ENCODE measurements at regions not wholly inside any gene's neighbourhood (a gene's known extent, or its start where the extent isn't known, plus 50 kb on each side); places are given as distances from the start of the nearest gene placed in this dataset.
A peak's percentile ranks its signal among the peaks of the same experiment; 100 is the strongest.
"Not testable (repeated sequence)": the region's sequence is repeated elsewhere in the genome, so short reads cannot be mapped to it uniquely, and the experiment has no call there.

GRCh38 chr4:83197555-83198235 lies 83.2 kb upstream of the PLAC8 start:
- intact Hi-C loops (cut with DNase I): no loop called here
- no peaks in the 10 kb centered on the region for H3K9me3 ChIP-seq (ENCODE audit: control insufficient read depth, low read length)
- H3K36me3 ChIP-seq (ENCODE audit: control insufficient read depth in 1 of 2, insufficient read depth in 2 of 2, low read length in 1 of 2): no peaks in the 10 kb centered on the region
- WGBS, 2 donors: 59 to 63% methylated on average over 10 of the region's 10 CpGs
- no peaks in the 10 kb centered on the region for H3K27me3 ChIP-seq (ENCODE audit: control insufficient read depth in 1 of 2, insufficient read depth in 2 of 2, low read length in 1 of 2)
- ATAC-seq (ENCODE audit: low FRiP score): peak; percentile 82
- peak in 1 of 2 donors; percentile 65 for DNase-seq
- no peaks in the 10 kb centered on the region for H3K4me1 ChIP-seq (ENCODE audit: control insufficient read depth in 1 of 2, insufficient read depth in 2 of 2, low read length in 2 of 2)
- H3K27ac ChIP-seq (ENCODE audit: low read depth in 1 of 2, low read length in 2 of 2): no peak overlapping the region
- H3K4me3 ChIP-seq (ENCODE audit: low read length in 2 of 2): no peak overlapping the region

- intact Hi-C loops (cut with DNase I): no loop called here
- H3K27me3 ChIP-seq (ENCODE audit: control insufficient read depth in 1 of 2, insufficient read depth in 2 of 2, low read length in 1 of 2): no peaks in the 10 kb centered on the region
- ATAC-seq (ENCODE audit: low FRiP score): no peak
- no peak overlapping the region for H3K4me3 ChIP-seq (ENCODE audit: low read length in 2 of 2)
- H3K27ac ChIP-seq (ENCODE audit: low read depth in 1 of 2, low read length in 2 of 2): no peak overlapping the region
- no peaks in the 10 kb centered on the region for H3K4me1 ChIP-seq (ENCODE audit: control insufficient read depth in 1 of 2, insufficient read depth in 2 of 2, low read length in 2 of 2)
- 61 to 82% methylated on average over 2 of the region's 2 CpGs for WGBS, 2 donors
- no peaks in the 10 kb centered on the region for H3K9me3 ChIP-seq (ENCODE audit: control insufficient read depth, low read length)
- H3K36me3 ChIP-seq (ENCODE audit: control insufficient read depth in 1 of 2, insufficient read depth in 2 of 2, low read length in 1 of 2): no peaks in the 10 kb centered on the region
- no peak for DNase-seq
These were observed 82.4 kb upstream of the PLAC8 start for GRCh38 chr4:83196921-83197320.

GRCh38 chr4:83195269-83195668 lies 80.7 kb upstream of the PLAC8 start:
- ATAC-seq (ENCODE audit: low FRiP score): no peak
- Histone ChIP-seq H3K27ac (ENCODE audit: low read depth in 1 of 2, low read length in 2 of 2) (no peak overlapping the region), H3K4me1 (ENCODE audit: control insufficient read depth in 1 of 2, insufficient read depth in 2 of 2, low read length in 2 of 2) (no peaks in the 10 kb centered on the region), H3K36me3 (ENCODE audit: control insufficient read depth in 1 of 2, insufficient read depth in 2 of 2, low read length in 1 of 2) (no peaks in the 10 kb centered on the region), H3K9me3 (ENCODE audit: control insufficient read depth, low read length) (no peaks in the 10 kb centered on the region), H3K27me3 (ENCODE audit: control insufficient read depth in 1 of 2, insufficient read depth in 2 of 2, low read length in 1 of 2) (no peaks in the 10 kb centered on the region), H3K4me3 (ENCODE audit: low read length in 2 of 2) (no peak overlapping the region)
- DNase-seq: no peak
- WGBS, 2 donors: 96 to 98% methylated on average over 3 of the region's 3 CpGs
- intact Hi-C loops (cut with DNase I): no loop called here

- H3K4me1 ChIP-seq (ENCODE audit: control insufficient read depth in 1 of 2, insufficient read depth in 2 of 2, low read length in 2 of 2); H3K36me3 ChIP-seq (ENCODE audit: control insufficient read depth in 1 of 2, insufficient read depth in 2 of 2, low read length in 1 of 2); DNase-seq; H3K27me3 ChIP-seq (ENCODE audit: control insufficient read depth in 1 of 2, insufficient read depth in 2 of 2, low read length in 1 of 2); intact Hi-C loops (cut with DNase I); H3K27ac ChIP-seq (ENCODE audit: low read depth in 1 of 2, low read length in 2 of 2); ATAC-seq (ENCODE audit: low FRiP score); H3K4me3 ChIP-seq (ENCODE audit: low read length in 2 of 2); H3K9me3 ChIP-seq (ENCODE audit: control insufficient read depth, low read length): not testable (repeated sequence)
- 75% methylated on average over 7 of the region's 7 CpGs for WGBS, 2 donors
These were observed 80.1 kb upstream of the PLAC8 start for GRCh38 chr4:83194588-83194987.

GRCh38 chr4:83192634-83193033 lies 78.1 kb upstream of the PLAC8 start:
- no peak for ATAC-seq (ENCODE audit: low FRiP score)
- 94 to 95% methylated on average over 6 of the region's 6 CpGs for WGBS, 2 donors

GRCh38 chr4:83191026-83191425 lies 76.5 kb upstream of the PLAC8 start:
- Histone ChIP-seq H3K27ac (ENCODE audit: low read depth in 1 of 2, low read length in 2 of 2) (no peak overlapping the region), H3K27me3 (ENCODE audit: control insufficient read depth in 1 of 2, insufficient read depth in 2 of 2, low read length in 1 of 2) (no peaks in the 10 kb centered on the region), H3K36me3 (ENCODE audit: control insufficient read depth in 1 of 2, insufficient read depth in 2 of 2, low read length in 1 of 2) (no peaks in the 10 kb centered on the region), H3K4me3 (ENCODE audit: low read length in 2 of 2) (no peak overlapping the region), H3K4me1 (ENCODE audit: control insufficient read depth in 1 of 2, insufficient read depth in 2 of 2, low read length in 2 of 2) (no peaks in the 10 kb centered on the region), H3K9me3 (ENCODE audit: control insufficient read depth, low read length) (no peaks in the 10 kb centered on the region)
- ATAC-seq (ENCODE audit: low FRiP score): no peak
- intact Hi-C loops (cut with DNase I): no loop called here
- WGBS, 2 donors: 70 to 75% methylated on average over 2 of the region's 2 CpGs
- DNase-seq: no peak

More at GRCh38 chr4:83192634-83193033, 78.1 kb upstream of the PLAC8 start:
- no peak for DNase-seq
- H3K27me3 ChIP-seq (ENCODE audit: control insufficient read depth in 1 of 2, insufficient read depth in 2 of 2, low read length in 1 of 2): no peaks in the 10 kb centered on the region
- H3K36me3 ChIP-seq (ENCODE audit: control insufficient read depth in 1 of 2, insufficient read depth in 2 of 2, low read length in 1 of 2): no peaks in the 10 kb centered on the region
- no peaks in the 10 kb centered on the region for H3K4me1 ChIP-seq (ENCODE audit: control insufficient read depth in 1 of 2, insufficient read depth in 2 of 2, low read length in 2 of 2)
- no peak overlapping the region for H3K27ac ChIP-seq (ENCODE audit: low read depth in 1 of 2, low read length in 2 of 2)
- H3K9me3 ChIP-seq (ENCODE audit: control insufficient read depth, low read length): no peaks in the 10 kb centered on the region
- intact Hi-C loops (cut with DNase I): no loop called here
- no peak overlapping the region for H3K4me3 ChIP-seq (ENCODE audit: low read length in 2 of 2)

- Histone ChIP-seq H3K27me3 (ENCODE audit: control insufficient read depth in 1 of 2, insufficient read depth in 2 of 2, low read length in 1 of 2) (no peaks in the 10 kb centered on the region), H3K4me1 (ENCODE audit: control insufficient read depth in 1 of 2, insufficient read depth in 2 of 2, low read length in 2 of 2) (no peaks in the 10 kb centered on the region), H3K36me3 (ENCODE audit: control insufficient read depth in 1 of 2, insufficient read depth in 2 of 2, low read length in 1 of 2) (no peaks in the 10 kb centered on the region), H3K27ac (ENCODE audit: low read depth in 1 of 2, low read length in 2 of 2) (no peak overlapping the region), H3K4me3 (ENCODE audit: low read length in 2 of 2) (no peak overlapping the region), H3K9me3 (ENCODE audit: control insufficient read depth, low read length) (no peaks in the 10 kb centered on the region)
- no peak for ATAC-seq (ENCODE audit: low FRiP score)
- DNase-seq: no peak
- WGBS, 2 donors: 53 to 56% methylated on average over 7 of the region's 7 CpGs
- intact Hi-C loops (cut with DNase I): no loop called here
These were observed 75.2 kb upstream of the PLAC8 start for GRCh38 chr4:83189631-83190136.

- no peaks in the 10 kb centered on the region for H3K9me3 ChIP-seq (ENCODE audit: control insufficient read depth, low read length)
- DNase-seq: no peak
- no peak overlapping the region for H3K27ac ChIP-seq (ENCODE audit: low read depth in 1 of 2, low read length in 2 of 2)
- intact Hi-C loops (cut with DNase I): no loop called here
- no peak overlapping the region for H3K4me3 ChIP-seq (ENCODE audit: low read length in 2 of 2)
- H3K27me3 ChIP-seq (ENCODE audit: control insufficient read depth in 1 of 2, insufficient read depth in 2 of 2, low read length in 1 of 2): no peaks in the 10 kb centered on the region
- no peaks in the 10 kb centered on the region for H3K4me1 ChIP-seq (ENCODE audit: control insufficient read depth in 1 of 2, insufficient read depth in 2 of 2, low read length in 2 of 2)
- WGBS, 2 donors: 45 to 56% methylated on average over 7 of the region's 7 CpGs
- no peak for ATAC-seq (ENCODE audit: low FRiP score)
- H3K36me3 ChIP-seq (ENCODE audit: control insufficient read depth in 1 of 2, insufficient read depth in 2 of 2, low read length in 1 of 2): no peaks in the 10 kb centered on the region
These were observed 66.0 kb upstream of the PLAC8 start for GRCh38 chr4:83180431-83180968.

- Histone ChIP-seq H3K27me3 (ENCODE audit: control insufficient read depth in 1 of 2, insufficient read depth in 2 of 2, low read length in 1 of 2) (no peaks in the 10 kb centered on the region), H3K36me3 (ENCODE audit: control insufficient read depth in 1 of 2, insufficient read depth in 2 of 2, low read length in 1 of 2) (no peaks in the 10 kb centered on the region), H3K27ac (ENCODE audit: low read depth in 1 of 2, low read length in 2 of 2) (no peak overlapping the region), H3K9me3 (ENCODE audit: control insufficient read depth, low read length) (no peaks in the 10 kb centered on the region), H3K4me3 (ENCODE audit: low read length in 2 of 2) (no peak overlapping the region), H3K4me1 (ENCODE audit: control insufficient read depth in 1 of 2, insufficient read depth in 2 of 2, low read length in 2 of 2) (no peaks in the 10 kb centered on the region)
- 31 to 35% methylated on average over 2 of the region's 2 CpGs for WGBS, 2 donors
- intact Hi-C loops (cut with DNase I): no loop called here
- DNase-seq (no peak), ATAC-seq (ENCODE audit: low FRiP score) (no peak)
These were observed 64.7 kb upstream of the PLAC8 start for GRCh38 chr4:83179205-83179604.

All from aorta (tissue), 5 donors.